ENCODE measurements at regions not wholly inside any gene's neighbourhood (a gene's known extent, or its start where the extent isn't known, plus 50 kb on each side); places are given as distances from the start of the nearest gene placed in this dataset.

- H3K9ac ChIP-seq (replicated peaks in 1 of 4; ENCODE audit: extremely low read depth in 1 of 4, low read depth in 3 of 4, low read length in 3 of 4), result no peak overlapping the region
- CTCF ChIA-PET (ENCODE audit: partially characterized antibody), result interaction anchor here (0.8 to 1.5 kb wide), 2 partner anchors 9 to 231 kb away, joined by 4 to 5 read pairs; no protein-coding TSS in a partner anchor
- no peak for DNase-seq (ENCODE audit: low read depth in 1 of 2, low spot score in 2 of 2)
- no peaks in the 10 kb centered on the region for H3K79me2 ChIP-seq (ENCODE audit: control insufficient read depth in 1 of 2, insufficient read depth in 2 of 2, low read length in 2 of 2)
- no peak overlapping the region for H3K56ac ChIP-seq (replicated peaks; ENCODE audit: insufficient read length, low read depth, low read length)
- no peak overlapping the region for H2BK120ac ChIP-seq (replicated peaks; ENCODE audit: low read depth, low read length)
- no peak overlapping the region for H3K4ac ChIP-seq (replicated peaks; ENCODE audit: insufficient read length, low read depth, low read length)
- H3K36me3 ChIP-seq (ENCODE audit: control insufficient read depth in 2 of 4, insufficient read depth in 4 of 4, low read length in 3 of 4), result no peaks in the 10 kb centered on the region
- no peak overlapping the region for H4K5ac ChIP-seq (ENCODE audit: insufficient read length, low read depth, low read length)
- no peak overlapping the region for H4K91ac ChIP-seq (replicated peaks; ENCODE audit: insufficient read length, low read length)
- no peak for FAIRE-seq
- H4K8ac ChIP-seq (ENCODE audit: extremely low read depth, insufficient read depth, low read length), result no peak overlapping the region
- no peaks in the 10 kb centered on the region for H3K4me1 ChIP-seq (replicated peaks in 1 of 4; ENCODE audit: control insufficient read depth in 3 of 4, insufficient read depth in 4 of 4, low read length in 3 of 4)
- no peak overlapping the region for H2AFZ ChIP-seq (ENCODE audit: low read length)
- no peak for TF ChIP-seq POU5F1 (IDR thresholded peaks at IDR 0.05; ENCODE audit: low read depth, low read length)
- no peak for TF ChIP-seq PHF8 (conservative IDR thresholded peaks at IDR 0.05; ENCODE audit: low read depth, low read length)
- TF ChIP-seq CTCF (IDR thresholded peaks at IDR 0.05; ENCODE audit: control extremely low read depth in 1 of 3, insufficient read depth in 1 of 3, low read depth in 1 of 3, low read length in 3 of 3), result no peak
- TF ChIP-seq SP1 (IDR thresholded peaks at IDR 0.05; ENCODE audit: low read depth, low read length), result no peak
- TF ChIP-seq SIN3A (conservative IDR thresholded peaks at IDR 0.05 in 1 of 2, IDR thresholded peaks at IDR 0.05 in 1 of 2; ENCODE audit: low read depth in 1 of 2, low read length in 2 of 2), result no peak
- no peak for TF ChIP-seq NRF1 (IDR thresholded peaks at IDR 0.05; ENCODE audit: low read depth, low read length)
- no peak for TF ChIP-seq BRCA1 (IDR thresholded peaks at IDR 0.05; ENCODE audit: low read depth, low read length)
- TF ChIP-seq HDAC2 (IDR thresholded peaks at IDR 0.05; ENCODE audit: borderline replicate concordance in 1 of 2, low read depth in 2 of 2, low read length in 2 of 2), result no peak
- no peak for TF ChIP-seq GTF2F1 (IDR thresholded peaks at IDR 0.05; ENCODE audit: borderline replicate concordance, low read depth, low read length)
- TF ChIP-seq SP4 (IDR thresholded peaks at IDR 0.05; ENCODE audit: low read length), result no peak
- no peak for TF ChIP-seq BACH1 (IDR thresholded peaks at IDR 0.05; ENCODE audit: low read length)
- no peak for TF ChIP-seq MAFK (IDR thresholded peaks at IDR 0.05; ENCODE audit: low read depth, low read length)
- no peak overlapping the region for H3K18ac ChIP-seq (ENCODE audit: extremely low read depth, low read length)
- H2BK5ac ChIP-seq (ENCODE audit: low read depth, low read length), result no peak overlapping the region
- H3K4me2 ChIP-seq (ENCODE audit: insufficient read depth in 1 of 2, low read depth in 2 of 2, low read length in 2 of 2), result no peak overlapping the region
- H3K79me1 ChIP-seq (ENCODE audit: low read depth, low read length), result no peaks in the 10 kb centered on the region
- no peak overlapping the region for H3K14ac ChIP-seq (ENCODE audit: insufficient read length)
- no peaks in the 10 kb centered on the region for H3K27me3 ChIP-seq (replicated peaks in 1 of 4; ENCODE audit: control insufficient read depth in 3 of 4, extremely low read depth in 1 of 4, insufficient read depth in 3 of 4, low read length in 3 of 4)
- no peak overlapping the region for H3K23ac ChIP-seq (ENCODE audit: insufficient read length)
- 95% methylated on average over 2 of the region's 2 CpGs; no CpG with 5 or more reads in 1 of the 2 experiments for WGBS, 2 experiments (ENCODE audit: extremely low coverage in 1 of 2, insufficient coverage in 1 of 2, insufficient read length in 1 of 2, insufficient replicate concordance in 2 of 2, low coverage in 1 of 2, low lambda C conversion rate in 2 of 2, missing lambda C conversion rate in 1 of 2)
- no peak overlapping the region for H3K4me3 ChIP-seq (ENCODE audit: extremely low read depth in 1 of 4, insufficient read depth in 2 of 4, low read depth in 3 of 4, low read length in 4 of 4)
- H2AK5ac ChIP-seq (ENCODE audit: low read depth, low read length), result no peak overlapping the region
- no peak overlapping the region for H3K27ac ChIP-seq (ENCODE audit: low read depth, low read length)
- H2BK20ac ChIP-seq (ENCODE audit: low read length), result no peak overlapping the region
- no peaks in the 10 kb centered on the region for H3K23me2 ChIP-seq (ENCODE audit: low read depth, low read length)
- no peak overlapping the region for H2BK12ac ChIP-seq (ENCODE audit: low read depth, low read length)
- H2BK15ac ChIP-seq (ENCODE audit: low read length), result no peak overlapping the region
- no peaks in the 10 kb centered on the region for H4K20me1 ChIP-seq (replicated peaks in 1 of 2; ENCODE audit: control insufficient read depth in 1 of 2, insufficient read depth in 2 of 2, low read length in 2 of 2)
- H3K9me3 ChIP-seq (ENCODE audit: insufficient read depth in 2 of 2, low read depth in 1 of 2, low read length in 1 of 2), result no peaks in the 10 kb centered on the region
- POLR2A ChIA-PET (ENCODE audit: partially characterized antibody), result no interaction called here
These were observed 254.1 kb upstream of the KLF3 start for GRCh38 chr4:38409852-38410251.
